ENCODE measurements at regions not wholly inside any gene's neighbourhood (a gene's known extent, or its start where the extent isn't known, plus 50 kb on each side); places are given as distances from the start of the nearest gene placed in this dataset.

- no peak for DNase-seq
Observed at GRCh38 chr3:5429517-5429890, 242.0 kb downstream of the EDEM1 start.

GRCh38 chr3:5430701-5431100, 243.2 kb downstream of the EDEM1 start:
- DNase-seq: no peak

- DNase-seq: no peak
Observed at GRCh38 chr3:5431146-5431545, 243.6 kb downstream of the EDEM1 start.

GRCh38 chr3:5431811-5432378, 244.4 kb downstream of the EDEM1 start:
- DNase-seq: peak; percentile 85 to 93

GRCh38 chr3:5437296-5437782, 249.8 kb downstream of the EDEM1 start:
- no peak for DNase-seq

- no peak for DNase-seq
Observed at GRCh38 chr3:5437783-5438323, 250.3 kb downstream of the EDEM1 start.

- DNase-seq: no peak
Observed at GRCh38 chr3:5441401-5441800, 253.9 kb downstream of the EDEM1 start.

- peak in 1 of 2 donors; percentile 12 for DNase-seq
Observed at GRCh38 chr3:5442106-5442785, 254.7 kb downstream of the EDEM1 start.

GRCh38 chr3:5442786-5443138, 255.3 kb downstream of the EDEM1 start:
- no peak for DNase-seq

GRCh38 chr3:5444253-5444652, 256.7 kb downstream of the EDEM1 start:
- no peak for DNase-seq

GRCh38 chr3:5445676-5446201, 258.2 kb downstream of the EDEM1 start:
- no peak for DNase-seq

- DNase-seq: peak; percentile 33 to 62
Observed at GRCh38 chr3:5448246-5448645, 260.7 kb downstream of the EDEM1 start.

- DNase-seq: no peak
Observed at GRCh38 chr3:5448816-5449215, 261.3 kb downstream of the EDEM1 start.

GRCh38 chr3:5456199-5456598, 268.7 kb downstream of the EDEM1 start:
- DNase-seq: no peak

- DNase-seq: peak; percentile 57 to 60
Observed at GRCh38 chr3:5458526-5458925, 271.0 kb downstream of the EDEM1 start.

- DNase-seq: peak; percentile 49 to 51
Observed at GRCh38 chr3:5462086-5462485, 274.6 kb downstream of the EDEM1 start.

- peak; percentile 82 to 94 for DNase-seq
Observed at GRCh38 chr3:5463991-5464390, 276.5 kb downstream of the EDEM1 start.

GRCh38 chr3:5464649-5465048, 277.1 kb downstream of the EDEM1 start:
- peak; percentile 35 to 36 for DNase-seq

- DNase-seq: peak; percentile 33 to 62
Observed at GRCh38 chr3:5465183-5465582, 277.7 kb downstream of the EDEM1 start.

GRCh38 chr3:5466065-5466464, 278.6 kb downstream of the EDEM1 start:
- peak; percentile 66 to 78 for DNase-seq

GRCh38 chr3:5466717-5467116, 279.2 kb downstream of the EDEM1 start:
- DNase-seq: peak; percentile 18 to 34

- no peak for DNase-seq
Observed at GRCh38 chr3:5473471-5473870, 286.0 kb downstream of the EDEM1 start.

GRCh38 chr3:5476403-5476802, 288.9 kb downstream of the EDEM1 start:
- no peak for DNase-seq

GRCh38 chr3:5479229-5479799, 291.8 kb downstream of the EDEM1 start:
- peak; percentile 18 to 54 for DNase-seq
